Erythroblast (primary cell): ENCODE measurements at regions not wholly inside any gene's neighbourhood (a gene's known extent, or its start where the extent isn't known, plus 50 kb on each side); places are given as distances from the start of the nearest gene placed in this dataset.
"Not testable (repeated sequence)": the region's sequence is repeated elsewhere in the genome, so short reads cannot be mapped to it uniquely, and the experiment has no call there.

Source experiments
- GATA1 ChIP-seq: IDR thresholded peaks from 2 replicates; pipeline ENCODE4 v1.6.1; 2011; ENCODE audit warnings: low read depth, mild to moderate bottlenecking, control low read depth, low read length, moderate library complexity
- POLR2A ChIP-seq: IDR thresholded peaks from 2 replicates; pipeline ENCODE4 v1.6.1; 2011; ENCODE audit warnings: mild to moderate bottlenecking, low read length

DNA sequence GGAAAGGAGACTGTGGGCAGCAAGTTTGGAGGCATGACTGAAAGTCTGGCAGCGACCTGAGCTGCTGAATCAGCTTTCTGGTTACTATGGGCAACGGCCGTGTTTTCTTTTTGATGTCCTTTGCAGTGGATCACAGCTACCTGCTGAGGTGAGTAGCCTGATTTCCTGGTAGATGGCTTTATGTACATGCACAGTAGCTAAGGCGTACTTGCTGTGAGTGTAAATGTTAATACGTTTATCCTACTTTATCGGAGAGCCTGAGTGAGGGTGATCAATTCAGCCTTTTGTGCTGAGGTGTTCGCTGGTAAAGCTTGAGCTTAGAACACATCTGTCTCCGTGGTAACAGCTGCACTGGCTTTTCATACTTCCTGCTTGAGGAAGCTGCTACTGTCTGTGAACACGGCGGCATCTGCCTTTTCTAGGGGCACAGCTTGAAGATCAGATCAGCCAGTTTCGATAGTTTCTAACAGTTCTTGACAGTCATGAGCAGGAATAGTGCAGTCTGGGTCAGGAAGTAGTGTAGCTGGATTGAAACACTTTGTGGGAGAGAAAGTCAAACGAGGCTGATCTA is 129.6 kb downstream of the ART5 start:
- peak; percentile 30 for TF ChIP-seq POLR2A
- not testable (repeated sequence) for TF ChIP-seq GATA1
